Nephron (organoid): ENCODE measurements at regions not wholly inside any gene's neighbourhood (a gene's known extent, or its start where the extent isn't known, plus 50 kb on each side); places are given as distances from the start of the nearest gene placed in this dataset.
"Not testable (repeated sequence)": the region's sequence is repeated elsewhere in the genome, so short reads cannot be mapped to it uniquely, and the experiment has no call there.

Source experiments
- H3K27ac Mint-ChIP-seq, 3 experiments: 2 replicates each; pipeline ENCODE4 v1.8.0; 2020; ENCODE audit warnings: mixed read lengths in 3 of 3, mild to moderate bottlenecking in 2 of 3, moderate library complexity in 1 of 3
- H3K27me3 Mint-ChIP-seq: 2 replicates; pipeline ENCODE4 v1.8.0; 2021; ENCODE audit warnings: low read depth, mild to moderate bottlenecking, moderate library complexity, mixed read lengths
- H3K36me3 Mint-ChIP-seq: 2 replicates; pipeline ENCODE4 v1.8.0; 2020; ENCODE audit warnings: low read depth, mixed read lengths
- H3K4me1 Mint-ChIP-seq: 2 replicates; pipeline ENCODE4 v1.8.0; 2020; ENCODE audit warnings: mixed read lengths
- H3K4me3 Mint-ChIP-seq, 3 experiments: 2 replicates each; pipeline ENCODE4 v1.8.0; 2020; ENCODE audit warnings: mild to moderate bottlenecking in 3 of 3, mixed read lengths in 3 of 3, moderate library complexity in 2 of 3
- H3K9me3 Mint-ChIP-seq: 2 replicates; pipeline ENCODE4 v1.8.0; 2020; ENCODE audit warnings: mixed read lengths
- TF ChIP-seq, protein P1 (sequence below), 3 experiments: fragments of 200-600 bp; sonication (generic); IDR thresholded peaks; one replicate each; pipeline ENCODE4 v1.5.0; 2021; ENCODE audit warnings: antibody characterized with exemption in 3 of 3; ENCODE audit not compliant: unreplicated experiment in 3 of 3

DNA sequence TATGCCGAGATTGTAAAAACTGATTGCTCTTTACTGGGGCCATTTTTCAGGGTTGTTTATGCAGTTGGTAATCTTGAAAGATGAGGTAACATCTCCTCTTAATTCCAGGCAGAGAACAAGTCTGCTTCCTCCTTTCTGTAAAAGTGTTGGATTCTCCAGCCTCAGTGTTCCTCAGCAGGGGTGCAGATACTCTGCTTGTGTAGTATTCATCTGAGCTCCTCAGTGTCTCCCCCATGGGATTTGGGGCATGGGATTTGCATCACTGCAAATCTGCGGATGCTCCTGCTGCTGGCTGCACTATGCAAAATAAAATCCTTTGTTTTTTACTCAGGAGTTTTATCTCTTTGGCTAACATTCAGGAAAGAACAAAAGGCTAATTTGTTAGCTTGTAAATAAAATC is 104.9 kb upstream of the ATP8A1 start:
- no peak overlapping the region for H3K4me3 Mint-ChIP-seq
- H3K36me3 Mint-ChIP-seq = no peaks in the 10 kb centered on the region
- TF ChIP-seq, protein P1, sequence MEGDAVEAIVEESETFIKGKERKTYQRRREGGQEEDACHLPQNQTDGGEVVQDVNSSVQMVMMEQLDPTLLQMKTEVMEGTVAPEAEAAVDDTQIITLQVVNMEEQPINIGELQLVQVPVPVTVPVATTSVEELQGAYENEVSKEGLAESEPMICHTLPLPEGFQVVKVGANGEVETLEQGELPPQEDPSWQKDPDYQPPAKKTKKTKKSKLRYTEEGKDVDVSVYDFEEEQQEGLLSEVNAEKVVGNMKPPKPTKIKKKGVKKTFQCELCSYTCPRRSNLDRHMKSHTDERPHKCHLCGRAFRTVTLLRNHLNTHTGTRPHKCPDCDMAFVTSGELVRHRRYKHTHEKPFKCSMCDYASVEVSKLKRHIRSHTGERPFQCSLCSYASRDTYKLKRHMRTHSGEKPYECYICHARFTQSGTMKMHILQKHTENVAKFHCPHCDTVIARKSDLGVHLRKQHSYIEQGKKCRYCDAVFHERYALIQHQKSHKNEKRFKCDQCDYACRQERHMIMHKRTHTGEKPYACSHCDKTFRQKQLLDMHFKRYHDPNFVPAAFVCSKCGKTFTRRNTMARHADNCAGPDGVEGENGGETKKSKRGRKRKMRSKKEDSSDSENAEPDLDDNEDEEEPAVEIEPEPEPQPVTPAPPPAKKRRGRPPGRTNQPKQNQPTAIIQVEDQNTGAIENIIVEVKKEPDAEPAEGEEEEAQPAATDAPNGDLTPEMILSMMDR (IDR thresholded peaks at IDR 0.05; ENCODE audit: unreplicated experiment in 3 of 3) = no peak
- H3K27me3 Mint-ChIP-seq = no peaks in the 10 kb centered on the region
- no peaks in the 10 kb centered on the region for H3K9me3 Mint-ChIP-seq
- no peak overlapping the region for H3K27ac Mint-ChIP-seq
- H3K4me1 Mint-ChIP-seq = no peaks in the 10 kb centered on the region

DNA sequence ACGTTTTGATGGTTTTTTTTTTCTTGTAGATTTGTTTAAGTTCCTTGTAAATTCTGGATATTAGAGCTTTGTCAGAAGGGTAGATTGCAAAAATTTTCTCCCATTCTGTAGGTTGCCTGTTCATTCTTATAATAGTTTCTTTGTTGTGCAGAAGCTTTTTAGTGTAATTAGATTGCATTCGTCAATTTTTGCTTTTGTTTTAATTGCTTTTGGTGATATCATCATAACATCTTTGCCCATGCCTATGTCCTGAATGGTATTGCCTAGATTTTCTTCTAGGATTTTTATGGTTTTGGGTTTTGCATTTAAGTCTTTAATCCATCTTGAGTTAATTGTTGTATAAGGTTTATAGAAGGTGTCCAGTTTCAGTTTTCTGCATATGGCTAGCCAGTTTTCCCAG is 98.1 kb upstream of the ATP8A1 start:
- not testable (repeated sequence) for H3K27me3 Mint-ChIP-seq, H3K9me3 Mint-ChIP-seq, H3K36me3 Mint-ChIP-seq, H3K27ac Mint-ChIP-seq, H3K4me3 Mint-ChIP-seq
- H3K4me1 Mint-ChIP-seq = peaks cover 13% of the 10 kb centered on the region

DNA sequence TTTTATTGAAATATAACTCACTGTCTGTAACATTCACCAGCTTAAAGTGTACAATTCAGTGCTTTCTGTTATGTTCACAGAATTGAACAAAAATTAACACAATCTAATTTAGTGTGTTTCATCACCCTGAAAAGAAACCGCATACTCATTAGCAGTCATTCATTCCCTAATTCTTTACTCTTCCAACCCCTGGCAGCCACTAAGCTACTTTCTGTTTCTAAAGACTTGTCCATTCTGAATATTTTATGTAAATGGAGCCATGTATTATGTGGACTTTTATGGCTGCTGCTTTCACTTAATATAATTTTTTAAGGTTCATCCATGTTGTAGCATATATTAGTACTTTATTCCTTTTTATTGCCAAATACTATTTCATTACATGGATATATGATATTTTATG is 94.7 kb upstream of the ATP8A1 start:
- no peak overlapping the region for H3K27ac Mint-ChIP-seq
- TF ChIP-seq, protein P1 (IDR thresholded peaks at IDR 0.05; ENCODE audit: unreplicated experiment in 3 of 3) = no peak
- peaks cover 15% of the 10 kb centered on the region for H3K4me1 Mint-ChIP-seq
- H3K9me3 Mint-ChIP-seq = peaks cover 8% of the 10 kb centered on the region
- no peaks in the 10 kb centered on the region for H3K36me3 Mint-ChIP-seq
- H3K4me3 Mint-ChIP-seq = no peak overlapping the region
- peaks cover 3% of the 10 kb centered on the region for H3K27me3 Mint-ChIP-seq

DNA sequence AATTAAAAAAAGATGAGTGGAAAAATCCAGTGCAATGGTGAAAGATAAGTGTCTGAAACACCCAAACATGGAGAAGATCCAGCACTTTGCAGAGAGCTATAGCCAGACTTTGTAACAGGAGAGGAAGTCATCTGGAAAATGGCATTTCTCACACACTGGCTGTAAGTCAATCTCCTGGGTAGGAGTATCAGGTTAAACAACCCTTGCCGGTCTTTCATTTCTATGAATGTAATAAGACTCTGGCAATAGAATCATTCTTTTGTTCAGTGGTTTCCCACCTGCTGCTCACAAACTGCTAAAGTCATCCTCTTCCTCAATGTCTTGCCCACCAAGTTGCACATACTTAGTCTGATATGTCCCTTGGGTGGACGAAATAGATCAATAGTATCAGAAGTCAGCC is 94.0 kb upstream of the ATP8A1 start:
- Mint-ChIP-seq H3K27ac (peak overlapping the region in 2 of 3 experiments; percentile 6 to 28), H3K4me3 (no peak overlapping the region), H3K36me3 (no peaks in the 10 kb centered on the region), H3K27me3 (peaks cover 2% of the 10 kb centered on the region), H3K9me3 (peaks cover 8% of the 10 kb centered on the region), H3K4me1 (peaks cover 15% of the 10 kb centered on the region)
- TF ChIP-seq, protein P1 (IDR thresholded peaks at IDR 0.05; ENCODE audit: unreplicated experiment in 3 of 3) = no peak

DNA sequence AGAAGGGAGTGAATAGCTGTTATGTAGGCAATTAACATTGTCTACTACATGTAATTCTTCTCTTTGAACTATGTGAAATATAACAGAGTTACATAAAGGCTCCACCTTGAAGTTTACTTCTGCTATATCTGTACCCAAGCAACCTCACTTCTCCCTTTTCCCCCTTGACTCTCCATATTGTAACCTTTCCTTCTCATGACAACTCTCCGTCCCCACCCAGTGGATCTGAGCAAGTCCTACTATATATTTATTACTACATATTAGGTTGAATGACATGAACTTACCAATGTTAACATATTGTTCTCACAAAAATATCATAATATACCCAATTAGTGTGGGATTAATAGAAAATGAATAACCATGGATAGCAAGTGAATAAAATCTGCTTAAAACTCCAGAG is 93.2 kb upstream of the ATP8A1 start:
- H3K4me1 Mint-ChIP-seq = peaks cover 15% of the 10 kb centered on the region
- H3K27me3 Mint-ChIP-seq = no peaks in the 10 kb centered on the region
- H3K27ac Mint-ChIP-seq = no peak overlapping the region
- H3K4me3 Mint-ChIP-seq = no peak overlapping the region
- peaks cover 11% of the 10 kb centered on the region for H3K9me3 Mint-ChIP-seq
- no peaks in the 10 kb centered on the region for H3K36me3 Mint-ChIP-seq
- TF ChIP-seq, protein P1 (IDR thresholded peaks at IDR 0.05; ENCODE audit: unreplicated experiment in 3 of 3) = peak in 2 of 3 experiments; percentile 9 to 22

DNA sequence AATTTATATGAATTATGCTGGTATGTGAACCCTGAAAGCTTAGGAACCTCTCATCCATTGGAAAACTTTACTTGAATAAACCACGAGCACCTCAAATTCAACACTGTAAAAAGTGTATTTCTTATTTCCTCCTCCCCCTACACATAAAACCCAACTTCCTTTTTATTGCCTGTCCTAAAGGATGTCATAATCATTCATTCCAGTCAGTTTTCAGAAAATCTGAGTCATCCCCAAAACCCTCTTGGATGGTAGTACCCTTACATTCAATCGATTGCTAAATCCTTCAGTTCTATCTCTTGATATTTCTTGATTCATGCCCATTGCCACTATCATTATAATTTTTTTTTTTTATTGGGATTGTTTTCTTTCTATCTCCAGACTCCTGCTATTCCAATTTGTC is 91.1 kb upstream of the ATP8A1 start:
- Mint-ChIP-seq H3K27me3 (peaks cover 5% of the 10 kb centered on the region), H3K9me3 (peaks cover 8% of the 10 kb centered on the region), H3K36me3 (no peaks in the 10 kb centered on the region), H3K27ac (no peak overlapping the region), H3K4me3 (no peak overlapping the region), H3K4me1 (peaks cover 15% of the 10 kb centered on the region)
- TF ChIP-seq, protein P1 (IDR thresholded peaks at IDR 0.05; ENCODE audit: unreplicated experiment in 3 of 3) = no peak
